ENCODE measurements at regions not wholly inside any gene's neighbourhood (a gene's known extent, or its start where the extent isn't known, plus 50 kb on each side); places are given as distances from the start of the nearest gene placed in this dataset.
"Not testable (repeated sequence)": the region's sequence is repeated elsewhere in the genome, so short reads cannot be mapped to it uniquely, and the experiment has no call there.

- H3K4me1 ChIP-seq (ENCODE audit: low read depth) = peaks cover 11% of the 10 kb centered on the region
- no peaks in the 10 kb centered on the region for H3K27me3 ChIP-seq
- no peak for TF ChIP-seq CTCF (IDR thresholded peaks at IDR 0.05; ENCODE audit: low read depth, low read length)
- no peak for DNase-seq (ENCODE audit: low read depth in 1 of 2, low spot score in 1 of 2)
- H3K27ac ChIP-seq = no peak overlapping the region
- no peak overlapping the region for H3K4me3 ChIP-seq
- no peaks in the 10 kb centered on the region for H3K36me3 ChIP-seq
- no peaks in the 10 kb centered on the region for H3K9me3 ChIP-seq (ENCODE audit: low read depth)
These were observed 551.1 kb downstream of the MN1 start for GRCh38 chr22:27250418-27250817.

GRCh38 chr22:27250886-27251285 lies 550.7 kb downstream of the MN1 start:
- peak in 1 of 2 donors; percentile 42 for DNase-seq (ENCODE audit: low read depth in 1 of 2, low spot score in 1 of 2)
- Histone ChIP-seq H3K36me3 (no peaks in the 10 kb centered on the region), H3K4me3 (no peak overlapping the region), H3K9me3 (ENCODE audit: low read depth) (no peaks in the 10 kb centered on the region), H3K27ac (no peak overlapping the region), H3K4me1 (ENCODE audit: low read depth) (peaks cover 11% of the 10 kb centered on the region), H3K27me3 (no peaks in the 10 kb centered on the region)
- no peak for TF ChIP-seq CTCF (IDR thresholded peaks at IDR 0.05; ENCODE audit: low read depth, low read length)

- H3K9me3 ChIP-seq (ENCODE audit: low read depth) = no peaks in the 10 kb centered on the region
- no peak overlapping the region for H3K4me3 ChIP-seq
- H3K27me3 ChIP-seq = no peaks in the 10 kb centered on the region
- H3K36me3 ChIP-seq = no peaks in the 10 kb centered on the region
- no peak overlapping the region for H3K27ac ChIP-seq
- TF ChIP-seq CTCF (IDR thresholded peaks at IDR 0.05; ENCODE audit: low read depth, low read length) = no peak
- H3K4me1 ChIP-seq (ENCODE audit: low read depth) = peaks cover 11% of the 10 kb centered on the region
- peak in 1 of 2 donors; percentile 28 for DNase-seq (ENCODE audit: low read depth in 1 of 2, low spot score in 1 of 2)
These were observed 550.0 kb downstream of the MN1 start for GRCh38 chr22:27251563-27251962.

- Histone ChIP-seq H3K27me3 (no peaks in the 10 kb centered on the region), H3K4me1 (ENCODE audit: low read depth) (peaks cover 11% of the 10 kb centered on the region), H3K9me3 (ENCODE audit: low read depth) (no peaks in the 10 kb centered on the region), H3K27ac (no peak overlapping the region), H3K4me3 (no peak overlapping the region), H3K36me3 (no peaks in the 10 kb centered on the region)
- peak in 1 of 2 donors; percentile 94 for DNase-seq (ENCODE audit: low read depth in 1 of 2, low spot score in 1 of 2)
- TF ChIP-seq CTCF (IDR thresholded peaks at IDR 0.05; ENCODE audit: low read depth, low read length) = no peak
These were observed 549.1 kb downstream of the MN1 start for GRCh38 chr22:27252282-27253049.

GRCh38 chr22:27253108-27253902 lies 548.3 kb downstream of the MN1 start:
- no peak overlapping the region for H3K27ac ChIP-seq
- DNase-seq (ENCODE audit: low read depth in 1 of 2, low spot score in 1 of 2) = no peak
- H3K9me3 ChIP-seq (ENCODE audit: low read depth) = no peaks in the 10 kb centered on the region
- H3K4me3 ChIP-seq = no peak overlapping the region
- H3K36me3 ChIP-seq = no peaks in the 10 kb centered on the region
- no peaks in the 10 kb centered on the region for H3K27me3 ChIP-seq
- TF ChIP-seq CTCF (IDR thresholded peaks at IDR 0.05; ENCODE audit: low read depth, low read length) = no peak
- H3K4me1 ChIP-seq (ENCODE audit: low read depth) = peaks cover 11% of the 10 kb centered on the region

- not testable (repeated sequence) for H3K4me3 ChIP-seq; H3K27ac ChIP-seq; H3K27me3 ChIP-seq; DNase-seq (ENCODE audit: low read depth in 1 of 2, low spot score in 1 of 2); H3K9me3 ChIP-seq (ENCODE audit: low read depth); H3K36me3 ChIP-seq
- H3K4me1 ChIP-seq (ENCODE audit: low read depth) = peaks cover 11% of the 10 kb centered on the region
These were observed 547.5 kb downstream of the MN1 start for GRCh38 chr22:27254063-27254462.

All from cardiac muscle cell (in vitro differentiated cells and primary cell).